Prostate gland (tissue), 2 donors: ENCODE measurements at regions not wholly inside any gene's neighbourhood (a gene's known extent, or its start where the extent isn't known, plus 50 kb on each side); places are given as distances from the start of the nearest gene placed in this dataset.

Experiments used
- DNase-seq: peaks from one replicate; pipeline ENCODE4 v3.0.0-alpha.2; 2019; ENCODE audit warnings: low spot score
- H3K27ac ChIP-seq, 2 donors: fragments of 200-600 bp; sonication (generic); 2 replicates each; pipeline ENCODE4 v1.5.1; 2017 to 2019
- H3K27me3 ChIP-seq: fragments of 200-600 bp; sonication (generic); replicated peaks from 2 replicates; pipeline ENCODE4 v1.5.1; 2019; ENCODE audit not compliant: insufficient read depth
- H3K36me3 ChIP-seq, 2 donors: fragments of 200-600 bp; sonication (generic); 1 replicate in 1 of 2; 2 replicates in 1 of 2; pipeline versions ENCODE4 v1.5.1 to v1.8.1; 2017 to 2019
- H3K4me1 ChIP-seq: fragments of 200-600 bp; sonication (generic); replicated peaks from 2 replicates; pipeline ENCODE4 v1.5.1; 2019
- H3K4me3 ChIP-seq, 2 donors: fragments of 200-600 bp; sonication (generic); 2 replicates each; pipeline ENCODE4 v1.5.1; 2017 to 2019
- H3K9me3 ChIP-seq: fragments of 200-600 bp; sonication (generic); 2 replicates; pipeline ENCODE4 v1.5.1; 2017
- POLR2A ChIP-seq: fragments of 450-650 bp; IDR thresholded peaks from one replicate; pipeline ENCODE4 v1.6.1; 2016; ENCODE audit warnings: antibody characterized with exemption, mild to moderate bottlenecking
- POLR2AphosphoS5 ChIP-seq: sonication (generic); formaldehyde crosslinking; IDR thresholded peaks from one replicate; pipeline ENCODE4 v1.6.1; 2017; ENCODE audit warnings: antibody characterized with exemption
- whole genome bisulfite sequencing: methylation state at CpG from one replicate; pipeline ENCODE4 v1.1.5; 2018; 5-methylcytosine and 5-hydroxymethylcytosine counted together
- intact Hi-C: fragments of 100-400 bp; cut with DNase I; formaldehyde crosslinking; loops from one replicate; pipeline ENCODE4 v1.14.2; 2022
- TF ChIP-seq, protein P1 (sequence below), 4 experiments: fragments of 200-600 bp in 2 of 4; fragments of 450-650 bp in 2 of 4; sonication (generic) in 2 of 4; IDR thresholded peaks; 1 replicate in 3 of 4; 2 replicates in 1 of 4; pipeline ENCODE4 v1.5.1; 2016 to 2019; ENCODE audit warnings: antibody characterized with exemption in 4 of 4, mild to moderate bottlenecking in 2 of 4, moderate library complexity in 2 of 4

GRCh38 chr6:115053169-115053860 lies 710.5 kb upstream of the HS3ST5 start:
- Histone ChIP-seq H3K9me3 (no peaks in the 10 kb centered on the region), H3K27me3 (no peaks in the 10 kb centered on the region), H3K4me3 (no peak overlapping the region), H3K36me3 (no peaks in the 10 kb centered on the region), H3K4me1 (no peaks in the 10 kb centered on the region), H3K27ac (no peak overlapping the region)
- TF ChIP-seq, protein P1, sequence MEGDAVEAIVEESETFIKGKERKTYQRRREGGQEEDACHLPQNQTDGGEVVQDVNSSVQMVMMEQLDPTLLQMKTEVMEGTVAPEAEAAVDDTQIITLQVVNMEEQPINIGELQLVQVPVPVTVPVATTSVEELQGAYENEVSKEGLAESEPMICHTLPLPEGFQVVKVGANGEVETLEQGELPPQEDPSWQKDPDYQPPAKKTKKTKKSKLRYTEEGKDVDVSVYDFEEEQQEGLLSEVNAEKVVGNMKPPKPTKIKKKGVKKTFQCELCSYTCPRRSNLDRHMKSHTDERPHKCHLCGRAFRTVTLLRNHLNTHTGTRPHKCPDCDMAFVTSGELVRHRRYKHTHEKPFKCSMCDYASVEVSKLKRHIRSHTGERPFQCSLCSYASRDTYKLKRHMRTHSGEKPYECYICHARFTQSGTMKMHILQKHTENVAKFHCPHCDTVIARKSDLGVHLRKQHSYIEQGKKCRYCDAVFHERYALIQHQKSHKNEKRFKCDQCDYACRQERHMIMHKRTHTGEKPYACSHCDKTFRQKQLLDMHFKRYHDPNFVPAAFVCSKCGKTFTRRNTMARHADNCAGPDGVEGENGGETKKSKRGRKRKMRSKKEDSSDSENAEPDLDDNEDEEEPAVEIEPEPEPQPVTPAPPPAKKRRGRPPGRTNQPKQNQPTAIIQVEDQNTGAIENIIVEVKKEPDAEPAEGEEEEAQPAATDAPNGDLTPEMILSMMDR (IDR thresholded peaks at IDR 0.05): no peak
- TF ChIP-seq POLR2A (no peak), POLR2AphosphoS5 (no peak)
- intact Hi-C loops: no loop called here
- DNase-seq: no peak
- WGBS: 80% methylated on average over 3 of the region's 3 CpGs

GRCh38 chr6:115016593-115016992 lies 673.8 kb upstream of the HS3ST5 start:
- Histone ChIP-seq H3K27ac (no peak overlapping the region), H3K36me3 (no peaks in the 10 kb centered on the region), H3K4me1 (no peaks in the 10 kb centered on the region), H3K9me3 (no peaks in the 10 kb centered on the region), H3K4me3 (no peak overlapping the region), H3K27me3 (no peaks in the 10 kb centered on the region)
- TF ChIP-seq POLR2AphosphoS5 (no peak), POLR2A (no peak)
- TF ChIP-seq, protein P1 (IDR thresholded peaks at IDR 0.05): no peak
- intact Hi-C loops: no loop called here
- 33% methylated on average over 2 of the region's 2 CpGs for WGBS
- no peak for DNase-seq

- 45% methylated on average over 4 of the region's 4 CpGs for WGBS
- TF ChIP-seq, protein P1 (IDR thresholded peaks at IDR 0.05): no peak
- TF ChIP-seq POLR2AphosphoS5 (no peak), POLR2A (no peak)
- intact Hi-C loops: no loop called here
- Histone ChIP-seq H3K27me3 (no peaks in the 10 kb centered on the region), H3K4me1 (no peaks in the 10 kb centered on the region), H3K36me3 (no peaks in the 10 kb centered on the region), H3K9me3 (no peaks in the 10 kb centered on the region), H3K27ac (no peak overlapping the region), H3K4me3 (no peak overlapping the region)
- no peak for DNase-seq
Measured at GRCh38 chr6:115004982-115005381, 662.2 kb upstream of the HS3ST5 start.

DNA sequence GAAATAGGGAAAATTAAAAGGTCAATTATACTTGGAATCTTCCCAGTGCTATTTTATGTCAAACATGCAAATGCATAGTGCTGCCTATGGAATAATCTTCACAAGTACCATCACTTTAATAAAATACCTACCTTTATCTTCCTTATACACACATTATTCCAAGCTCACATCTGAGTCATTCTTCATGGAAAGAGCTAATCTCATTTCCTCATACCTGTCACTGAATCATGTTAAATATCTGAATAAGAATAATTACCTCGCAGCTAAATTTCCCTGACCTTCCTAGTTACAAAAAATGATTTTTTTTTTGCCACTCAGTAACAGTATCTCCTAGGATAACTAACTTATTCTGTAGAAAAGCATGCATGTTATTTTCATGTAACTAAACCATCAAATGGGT lies 661.4 kb upstream of the HS3ST5 start:
- H3K27ac ChIP-seq: no peak overlapping the region
- no peak overlapping the region for H3K4me3 ChIP-seq
- no peaks in the 10 kb centered on the region for H3K36me3 ChIP-seq
- intact Hi-C loops: no loop called here
- WGBS: 66% methylated on average over 1 of the region's 1 CpG
- no peak for TF ChIP-seq POLR2AphosphoS5
- TF ChIP-seq POLR2A: no peak
- TF ChIP-seq, protein P1 (IDR thresholded peaks at IDR 0.05): no peak
- H3K9me3 ChIP-seq: no peaks in the 10 kb centered on the region
- no peaks in the 10 kb centered on the region for H3K4me1 ChIP-seq
- DNase-seq: no peak
- H3K27me3 ChIP-seq: no peaks in the 10 kb centered on the region

DNA sequence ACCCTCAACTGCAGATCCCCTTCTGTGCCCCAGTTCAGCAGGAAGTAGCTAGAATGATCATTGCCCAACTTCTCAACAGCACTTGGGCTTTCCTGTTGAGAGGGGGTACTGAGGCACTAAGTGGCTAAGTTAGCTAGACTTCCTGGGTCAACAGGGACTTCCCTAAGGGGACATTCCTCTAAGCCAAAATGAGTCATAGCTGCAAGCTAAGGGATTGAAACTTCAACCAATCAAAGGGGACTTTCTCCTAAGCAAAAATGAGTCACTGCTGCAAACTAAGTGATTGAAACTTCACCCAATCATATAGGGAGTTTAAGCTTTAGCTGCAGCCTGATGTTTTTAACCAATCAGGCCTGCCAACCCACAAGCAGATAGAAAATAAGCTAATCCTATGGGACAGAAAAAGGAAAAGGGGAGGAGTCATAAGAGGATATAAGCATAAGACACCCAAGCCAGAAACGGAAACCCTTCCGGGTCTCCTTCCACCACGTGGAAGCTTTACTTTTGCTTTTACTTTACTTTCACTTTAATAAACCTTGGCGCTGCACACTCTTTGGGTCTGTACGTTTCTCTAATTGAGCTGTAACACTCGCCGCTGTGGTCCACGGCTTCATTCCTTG lies 659.0 kb upstream of the HS3ST5 start:
- WGBS: 85% methylated on average over 8 of the region's 8 CpGs
- intact Hi-C loops: no loop called here

More for the DNA sequence above, 659.0 kb upstream of the HS3ST5 start:
- TF ChIP-seq, protein P1 (IDR thresholded peaks at IDR 0.05): no peak
- no peak for TF ChIP-seq POLR2AphosphoS5
- no peak for TF ChIP-seq POLR2A
- Histone ChIP-seq H3K36me3 (no peaks in the 10 kb centered on the region), H3K4me1 (no peaks in the 10 kb centered on the region), H3K27ac (no peak overlapping the region), H3K4me3 (no peak overlapping the region), H3K9me3 (no peaks in the 10 kb centered on the region), H3K27me3 (no peaks in the 10 kb centered on the region)
- no peak for DNase-seq
